ENCODE measurements at regions not wholly inside any gene's neighbourhood (a gene's known extent, or its start where the extent isn't known, plus 50 kb on each side); places are given as distances from the start of the nearest gene placed in this dataset.

DNA sequence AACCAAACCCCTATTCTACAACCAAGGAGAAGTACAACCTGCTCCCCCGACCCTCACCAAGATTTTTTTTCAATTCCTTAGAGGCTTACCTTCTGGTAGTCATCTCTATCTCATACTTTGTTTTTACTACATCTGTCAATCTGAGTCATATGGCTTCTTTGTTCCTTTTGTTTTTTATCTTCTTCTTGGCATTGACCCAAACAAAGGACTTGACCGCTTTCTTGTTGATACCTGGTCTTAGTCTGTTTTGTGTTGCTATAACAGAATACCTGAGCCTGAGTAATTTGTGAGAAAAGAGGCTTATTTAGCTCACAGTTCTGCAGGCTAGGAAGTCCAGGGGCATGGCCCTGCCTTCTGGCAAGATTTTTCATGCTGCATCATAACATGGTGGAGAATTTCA, 352.7 kb downstream of the MLLT3 start:
- Histone ChIP-seq H3K27ac (no peak overlapping the region), H3K4me1 (no peaks in the 10 kb centered on the region), H3K4me3 (no peak overlapping the region), H3K27me3 (no peaks in the 10 kb centered on the region), H3K36me3 (no peaks in the 10 kb centered on the region), H3K9me3 (no peaks in the 10 kb centered on the region)
- TF ChIP-seq POLR2A (IDR thresholded peaks at IDR 0.05) (no peak), CTCF (IDR thresholded peaks at IDR 0.05) (no peak), EP300 (IDR thresholded peaks at IDR 0.05) (no peak)
- 89% methylated on average over 2 of the region's 2 CpGs for WGBS
- no peak for DNase-seq (ENCODE audit: low spot score in 2 of 2)

- no peaks in the 10 kb centered on the region for H3K27me3 ChIP-seq
- 92% methylated on average over 7 of the region's 7 CpGs for WGBS
- no peak overlapping the region for H3K27ac ChIP-seq
- H3K4me3 ChIP-seq: no peak overlapping the region
- TF ChIP-seq EP300 (IDR thresholded peaks at IDR 0.05) (no peak), POLR2A (IDR thresholded peaks at IDR 0.05) (no peak), POLR2AphosphoS5 (IDR thresholded peaks at IDR 0.05) (no peak), CTCF (IDR thresholded peaks at IDR 0.05) (no peak)
- DNase-seq (ENCODE audit: low spot score in 2 of 2): no peak
- no peaks in the 10 kb centered on the region for H3K36me3 ChIP-seq
- H3K9me3 ChIP-seq: no peaks in the 10 kb centered on the region
- H3K4me1 ChIP-seq: no peaks in the 10 kb centered on the region
Observed at GRCh38 chr9:20264896-20265295, 357.4 kb downstream of the MLLT3 start.

- TF ChIP-seq POLR2AphosphoS5 (IDR thresholded peaks at IDR 0.05): no peak
- no peak for TF ChIP-seq POLR2A (IDR thresholded peaks at IDR 0.05)
- no peak for TF ChIP-seq EP300 (IDR thresholded peaks at IDR 0.05)
- no peak for TF ChIP-seq CTCF (IDR thresholded peaks at IDR 0.05)
- no peaks in the 10 kb centered on the region for H3K27me3 ChIP-seq
- WGBS: 54% methylated on average over 4 of the region's 4 CpGs
Observed at GRCh38 chr9:20262611-20263010, 359.7 kb downstream of the MLLT3 start.

GRCh38 chr9:20256284-20256948, 365.9 kb downstream of the MLLT3 start:
- Histone ChIP-seq H3K4me1 (no peaks in the 10 kb centered on the region), H3K27ac (no peak overlapping the region), H3K27me3 (no peaks in the 10 kb centered on the region), H3K4me3 (no peak overlapping the region), H3K9me3 (no peaks in the 10 kb centered on the region), H3K36me3 (no peaks in the 10 kb centered on the region)
- no peak for TF ChIP-seq CTCF (IDR thresholded peaks at IDR 0.05)
- TF ChIP-seq POLR2AphosphoS5 (IDR thresholded peaks at IDR 0.05): no peak
- TF ChIP-seq EP300 (IDR thresholded peaks at IDR 0.05): no peak
- no peak for TF ChIP-seq POLR2A (IDR thresholded peaks at IDR 0.05)
- no peak for DNase-seq (ENCODE audit: low spot score in 2 of 2)
- 50% methylated on average over 1 of the region's 1 CpG for WGBS

More at GRCh38 chr9:20262611-20263010, 359.7 kb downstream of the MLLT3 start:
- no peaks in the 10 kb centered on the region for H3K9me3 ChIP-seq
- no peak for DNase-seq (ENCODE audit: low spot score in 2 of 2)
- H3K4me3 ChIP-seq: no peak overlapping the region
- H3K4me1 ChIP-seq: no peaks in the 10 kb centered on the region
- no peak overlapping the region for H3K27ac ChIP-seq
- no peaks in the 10 kb centered on the region for H3K36me3 ChIP-seq

DNA sequence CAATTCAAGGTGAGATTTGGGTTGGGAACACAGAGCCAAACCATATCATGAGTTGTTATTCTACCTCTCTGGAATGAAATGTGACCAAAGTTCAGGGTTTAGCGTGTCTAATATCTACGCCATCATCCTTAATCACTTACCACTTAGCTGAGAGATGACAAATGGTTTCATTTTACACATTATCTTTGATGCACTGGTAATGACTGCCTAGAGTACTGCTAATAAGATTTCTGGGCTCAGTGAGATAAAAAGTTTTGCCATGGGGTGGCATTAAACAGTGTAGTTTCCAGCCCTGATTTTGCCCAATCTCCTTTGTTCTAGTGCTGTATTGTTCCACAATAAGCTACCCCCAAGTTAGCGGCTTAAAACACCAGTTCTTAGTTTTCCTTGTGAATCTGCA, 367.2 kb downstream of the MLLT3 start:
- Histone ChIP-seq H3K36me3 (no peaks in the 10 kb centered on the region), H3K4me3 (no peak overlapping the region), H3K27ac (no peak overlapping the region), H3K27me3 (no peaks in the 10 kb centered on the region), H3K9me3 (no peaks in the 10 kb centered on the region), H3K4me1 (no peaks in the 10 kb centered on the region)
- no peak for DNase-seq (ENCODE audit: low spot score in 2 of 2)
- TF ChIP-seq POLR2AphosphoS5 (IDR thresholded peaks at IDR 0.05) (no peak), CTCF (IDR thresholded peaks at IDR 0.05) (no peak), EP300 (IDR thresholded peaks at IDR 0.05) (no peak), POLR2A (IDR thresholded peaks at IDR 0.05) (no peak)
- WGBS: 84% methylated on average over 3 of the region's 3 CpGs

Measured in suprapubic skin (tissue), 4 donors.